ENCODE measurements at regions not wholly inside any gene's neighbourhood (a gene's known extent, or its start where the extent isn't known, plus 50 kb on each side); places are given as distances from the start of the nearest gene placed in this dataset.
"Not testable (repeated sequence)": the region's sequence is repeated elsewhere in the genome, so short reads cannot be mapped to it uniquely, and the experiment has no call there.

DNA sequence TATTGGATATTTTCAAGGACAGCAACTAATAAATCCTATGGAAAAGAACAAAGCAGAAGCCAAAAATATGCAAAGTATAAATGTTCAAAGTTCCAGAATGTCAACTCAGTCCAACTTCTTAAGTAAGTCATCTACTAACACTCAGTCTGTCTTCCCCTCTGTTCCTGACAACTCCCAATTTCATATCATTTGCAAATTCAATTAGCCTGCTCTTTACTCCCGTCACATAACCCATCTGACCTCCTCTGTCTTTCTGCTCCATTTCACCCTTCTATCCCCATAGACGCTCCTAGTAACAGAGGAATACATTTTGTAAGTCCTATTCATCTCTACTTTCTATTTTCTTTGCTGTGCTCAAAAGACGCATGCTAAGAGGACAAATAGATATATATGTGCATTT, 659.8 kb upstream of the MEF2C start:
- DNase-seq, result no peak

DNA sequence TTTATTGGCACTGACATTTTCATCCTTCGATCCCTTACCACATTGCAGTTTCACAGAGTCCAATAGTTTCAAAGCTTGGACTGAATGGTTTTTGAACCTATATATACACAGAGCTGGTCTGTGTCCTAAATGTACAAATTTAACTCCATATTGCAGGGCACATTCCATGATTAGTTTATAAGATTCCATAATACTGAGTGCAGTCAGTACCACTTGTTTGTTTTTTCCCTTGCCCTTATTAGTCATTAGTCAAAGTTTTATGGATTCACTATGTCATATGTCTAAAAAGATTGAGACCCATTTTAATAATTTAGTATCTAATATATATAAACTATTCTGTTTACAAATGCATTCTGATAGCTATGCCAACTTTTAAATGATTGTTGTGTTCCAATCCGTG, 654.8 kb upstream of the MEF2C start:
- no peak for DNase-seq

DNA sequence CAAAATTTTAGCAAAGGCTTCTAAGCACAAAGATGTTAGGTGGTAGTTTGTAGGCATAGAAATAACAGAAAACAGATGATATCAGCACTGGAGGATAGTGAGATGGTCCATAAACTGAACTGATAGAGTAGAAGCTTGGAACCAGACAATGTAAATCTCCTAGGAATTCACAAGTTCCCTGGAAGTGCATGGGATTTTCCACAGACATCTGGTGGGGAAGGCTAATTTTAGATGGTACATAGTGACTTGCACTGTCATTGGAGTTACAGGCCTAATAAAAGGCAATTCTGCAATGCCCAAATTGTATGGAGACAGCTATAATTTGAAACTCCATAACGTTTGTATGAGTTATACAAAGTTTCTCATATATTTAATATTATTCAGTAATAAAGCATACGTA, 653.0 kb upstream of the MEF2C start:
- DNase-seq, result no peak

DNA sequence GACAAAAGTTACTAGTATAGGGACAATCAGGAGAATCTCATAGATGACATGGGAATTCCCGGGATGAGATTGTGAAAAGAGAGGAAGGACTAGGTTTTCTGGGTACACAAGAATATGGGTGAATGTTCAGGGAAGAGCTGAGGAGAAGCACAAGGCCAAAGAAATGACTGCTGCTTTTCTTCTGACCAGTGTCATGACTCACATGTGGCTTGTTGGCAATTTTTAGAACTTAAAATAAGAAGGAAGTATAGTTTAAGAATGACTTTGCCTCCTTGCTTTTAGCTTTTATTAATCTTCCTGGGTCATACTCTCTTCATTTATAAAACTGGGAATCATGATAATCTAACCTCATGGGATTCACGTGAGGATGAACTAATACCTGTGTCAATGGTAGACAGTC, 652.4 kb upstream of the MEF2C start:
- DNase-seq, result peak; percentile 22

DNA sequence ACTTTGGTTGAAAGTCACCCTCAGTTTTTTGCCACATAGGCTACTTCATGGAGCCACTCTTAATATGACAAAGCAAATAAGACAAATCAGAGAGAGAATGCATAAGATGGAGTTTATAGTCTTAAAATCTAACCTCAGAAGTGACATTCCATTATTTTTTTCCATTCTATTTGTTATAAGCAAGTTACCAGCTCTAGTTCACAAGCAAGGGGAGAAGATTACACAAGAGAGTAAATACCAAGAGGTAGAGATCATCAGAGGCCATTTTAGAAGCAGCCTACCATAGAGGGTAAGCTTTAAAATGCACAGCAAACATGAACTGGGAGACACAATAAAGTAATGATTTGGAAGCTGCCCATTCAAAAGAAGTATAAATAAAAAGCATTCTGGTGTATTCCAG, 651.3 kb upstream of the MEF2C start:
- peak; percentile 43 for DNase-seq

DNA sequence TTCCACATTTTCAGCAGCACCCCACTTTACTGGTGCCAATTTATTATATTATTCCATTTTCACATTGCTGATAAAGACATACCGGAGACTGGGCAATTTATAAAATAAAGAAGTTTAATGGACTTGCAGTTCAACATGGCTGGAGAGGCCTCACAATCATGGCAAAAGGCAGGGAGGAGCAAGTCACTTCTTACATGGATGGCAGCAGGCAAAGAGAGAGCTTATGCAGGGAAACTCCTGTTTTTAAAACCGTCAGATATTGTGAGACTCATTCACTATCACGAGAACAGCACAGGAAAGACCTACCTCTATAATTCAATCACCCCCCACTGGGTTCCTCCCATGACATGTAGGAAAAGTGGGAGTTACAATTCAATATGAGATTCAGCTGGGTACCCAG, 641.8 kb upstream of the MEF2C start:
- DNase-seq, result no peak

DNA sequence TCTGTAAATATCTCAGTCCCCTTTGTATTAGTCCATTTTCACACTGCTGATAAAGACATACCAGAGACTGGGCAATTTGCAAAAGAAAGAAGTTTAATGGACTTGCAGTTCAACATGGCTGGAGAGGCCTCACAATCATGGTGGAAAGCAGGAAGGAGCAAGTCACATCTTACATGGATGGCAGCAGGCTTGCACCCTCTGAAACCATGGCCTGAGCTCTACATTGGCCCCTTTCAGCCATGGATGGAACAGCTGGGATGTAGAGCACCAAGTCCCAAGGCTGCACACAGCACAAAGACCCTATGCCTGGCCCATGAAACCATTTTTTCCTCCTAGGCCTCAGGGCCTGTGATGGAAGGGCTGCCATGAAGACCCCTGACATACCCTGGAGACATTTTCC, 640.9 kb upstream of the MEF2C start:
- not testable (repeated sequence) for DNase-seq

DNA sequence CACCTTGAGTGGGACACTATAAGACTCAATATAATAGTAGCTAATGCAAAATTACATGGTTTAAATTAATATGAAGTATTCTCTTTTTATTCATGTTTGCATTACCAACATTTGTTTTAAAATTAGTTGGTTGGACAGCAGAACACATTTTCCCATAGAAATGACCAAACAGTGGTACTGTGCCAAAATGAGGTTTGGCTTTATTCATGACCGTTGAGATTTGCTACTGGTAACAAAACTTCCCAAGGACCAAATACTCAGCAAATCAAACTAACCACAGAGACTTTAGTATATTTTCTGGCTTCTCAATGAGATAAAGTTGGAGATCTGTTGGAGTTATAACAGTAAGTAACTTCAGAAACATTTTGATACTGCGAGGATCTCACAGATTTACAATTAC, 637.8 kb upstream of the MEF2C start:
- no peak for DNase-seq

DNA sequence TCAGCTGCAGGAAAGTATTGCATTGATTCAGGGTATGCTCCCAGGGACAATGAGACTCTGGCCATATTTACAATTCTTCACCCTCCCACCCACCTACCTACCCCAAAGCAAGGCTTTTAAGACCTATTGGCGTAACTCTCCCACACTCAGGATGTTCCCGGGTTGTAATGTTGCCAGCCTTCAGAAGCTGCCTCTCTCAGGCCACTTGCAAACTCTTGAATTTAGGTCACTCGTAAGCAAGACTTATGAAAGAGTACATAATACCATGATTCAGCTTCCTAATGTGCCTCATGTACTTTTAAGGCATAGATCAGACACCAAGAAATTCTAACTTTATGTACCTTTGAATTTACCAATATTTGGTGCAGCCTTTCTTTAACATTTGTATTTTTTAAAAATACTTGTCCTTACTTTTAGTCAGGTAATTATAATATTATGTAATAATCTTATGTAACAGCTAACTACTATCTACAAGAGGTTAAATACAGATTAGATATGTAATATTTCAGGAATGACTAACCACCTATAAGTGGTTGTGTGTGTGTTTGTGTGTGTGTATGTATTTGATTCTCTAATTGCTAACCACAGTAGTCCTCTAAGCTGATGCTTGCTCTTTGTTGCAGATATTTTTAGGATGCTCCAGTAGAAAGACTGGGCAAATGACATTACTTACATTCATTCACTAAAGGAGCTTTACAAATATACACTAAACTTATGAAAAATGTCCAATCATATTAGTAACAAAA, 630.5 kb upstream of the MEF2C start:
- no peak for DNase-seq

DNA sequence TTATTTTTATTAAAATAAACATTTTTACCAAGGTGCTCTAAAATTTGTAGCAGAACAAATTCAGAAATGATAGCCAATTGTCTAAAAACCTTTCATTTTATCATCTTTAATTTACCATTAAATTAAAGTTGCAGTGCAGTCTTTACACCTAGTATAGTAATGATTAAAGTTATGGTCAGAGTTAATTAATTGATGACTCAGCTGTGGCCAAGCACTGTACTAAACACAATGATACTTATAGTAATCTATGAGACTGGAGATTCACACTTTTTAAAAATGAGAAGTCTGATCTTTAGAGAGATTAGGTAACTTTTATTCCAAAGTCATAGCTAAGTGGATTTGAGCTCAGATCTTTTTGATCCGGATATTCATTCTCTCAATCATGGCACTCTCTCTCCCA, 621.1 kb upstream of the MEF2C start:
- no peak for DNase-seq

DNA sequence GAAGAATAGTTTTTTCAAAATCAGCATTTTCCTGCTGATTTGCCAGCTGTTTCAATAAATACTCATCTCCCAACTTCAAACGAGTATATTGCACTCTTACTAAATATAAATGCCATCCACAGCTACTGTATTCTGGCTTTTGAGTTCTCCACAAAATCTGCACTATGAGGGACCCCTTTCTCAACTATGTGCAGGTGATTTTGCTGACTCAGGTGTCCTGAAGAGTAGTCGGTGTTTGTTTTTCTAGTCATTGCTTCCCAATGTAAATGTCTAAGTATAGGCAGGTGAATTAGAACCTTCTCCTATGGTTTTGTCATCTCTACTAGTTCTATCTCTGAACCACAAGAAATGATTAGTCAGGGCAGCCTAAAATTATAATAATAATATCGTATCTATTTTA, 616.8 kb upstream of the MEF2C start:
- no peak for DNase-seq

DNA sequence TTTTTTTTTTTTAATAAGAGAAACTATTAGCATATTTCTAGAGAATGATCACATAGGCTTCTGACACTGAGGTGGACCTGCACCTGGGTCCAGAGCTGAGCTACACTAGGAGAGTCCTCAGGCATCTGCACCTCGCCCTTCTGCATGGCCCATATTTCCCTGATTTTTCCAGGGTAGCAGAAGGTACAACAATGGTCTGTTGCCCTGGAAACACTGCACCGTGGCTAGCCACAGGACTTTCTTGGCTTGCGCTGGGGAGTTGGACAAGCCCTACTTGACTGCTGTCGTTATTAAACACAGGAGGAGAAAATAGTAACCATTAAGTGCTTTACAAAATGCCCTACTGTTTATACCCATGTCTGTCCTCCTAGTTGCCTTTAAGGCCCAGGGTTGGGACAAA, 615.7 kb upstream of the MEF2C start:
- DNase-seq, result no peak

DNA sequence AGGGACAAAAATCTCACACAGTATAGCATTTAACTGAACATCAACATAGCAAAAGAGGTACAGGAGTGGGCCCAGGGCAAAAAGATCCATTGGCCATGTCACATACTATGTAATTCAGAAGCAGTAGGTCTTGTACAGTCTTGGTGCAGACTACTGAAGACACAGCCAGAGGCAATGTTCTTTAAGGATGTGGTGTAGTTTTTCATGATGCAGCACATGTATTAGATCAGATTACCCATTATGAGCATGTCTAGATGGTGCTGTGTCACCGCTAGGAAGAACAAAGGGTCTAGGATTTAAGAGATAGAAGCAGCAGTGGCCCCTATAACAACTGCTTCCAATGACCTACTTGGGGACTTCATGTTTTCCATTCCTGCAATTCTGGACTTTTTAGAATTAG, 610.4 kb upstream of the MEF2C start:
- no peak for DNase-seq

DNA sequence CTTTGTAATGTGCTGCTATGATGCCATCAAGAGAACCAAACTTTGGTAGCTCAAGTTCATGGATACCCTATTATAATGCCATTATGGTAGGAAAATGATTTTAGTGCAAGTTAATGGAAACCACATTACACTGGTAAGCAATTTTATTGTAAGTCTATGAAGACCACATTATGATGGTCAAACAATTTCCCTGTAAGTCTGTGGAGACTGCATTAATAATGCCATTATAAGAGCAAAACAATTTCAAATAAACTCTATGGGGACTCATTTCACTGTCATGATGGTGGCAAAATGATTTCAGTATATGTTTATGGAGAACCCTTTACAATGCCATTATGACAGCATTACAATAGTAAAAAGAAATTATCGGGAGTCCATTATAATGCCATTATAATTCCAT, 602.0 kb upstream of the MEF2C start:
- DNase-seq, result no peak

DNA sequence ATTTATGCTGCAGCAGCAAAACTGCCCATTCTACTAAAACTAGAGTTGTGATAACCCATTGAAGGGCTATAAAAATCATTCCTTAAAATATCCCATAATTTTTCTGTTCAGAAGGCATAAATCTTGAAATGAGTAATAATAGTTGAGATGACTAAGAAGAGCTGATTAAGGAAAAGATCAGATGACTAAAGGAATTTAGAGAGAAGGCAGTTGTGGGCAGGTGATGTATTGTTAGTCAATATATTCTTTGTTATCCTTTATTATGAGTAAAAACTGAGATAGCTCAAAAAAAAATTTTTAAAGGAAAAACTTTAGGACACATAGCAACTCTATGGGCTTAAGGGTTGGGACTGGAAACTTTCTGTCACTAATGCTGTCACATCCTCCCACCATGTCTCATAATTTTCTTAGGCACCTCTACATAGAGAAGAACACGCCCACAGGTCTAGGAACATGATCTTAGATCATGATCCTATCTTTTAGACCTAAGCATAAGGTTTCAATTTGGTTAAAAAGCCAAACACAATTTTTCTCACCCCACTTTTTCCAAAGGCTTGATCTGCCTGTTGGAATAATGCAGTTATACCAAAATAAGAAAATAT, 597.5 kb upstream of the MEF2C start:
- DNase-seq, result no peak

DNA sequence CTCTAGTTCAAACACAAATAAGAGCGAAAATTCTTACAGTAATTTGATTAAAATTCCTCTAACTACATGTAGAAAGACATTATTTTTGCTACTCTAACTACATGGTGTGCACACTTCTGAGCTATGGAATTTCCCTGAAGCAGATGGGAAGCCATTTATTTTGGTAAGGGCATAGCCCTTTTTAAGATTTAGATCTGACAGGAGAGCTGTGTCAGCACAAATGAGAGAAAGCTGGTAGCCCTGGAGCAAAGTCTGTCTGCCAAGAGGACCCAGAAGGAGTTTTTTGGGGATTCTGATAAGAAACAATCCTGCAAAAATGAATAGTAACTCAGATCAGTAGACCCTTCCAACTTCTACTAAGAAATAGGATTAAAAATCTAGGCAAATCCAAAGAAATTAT, 595.9 kb upstream of the MEF2C start:
- no peak for DNase-seq

DNA sequence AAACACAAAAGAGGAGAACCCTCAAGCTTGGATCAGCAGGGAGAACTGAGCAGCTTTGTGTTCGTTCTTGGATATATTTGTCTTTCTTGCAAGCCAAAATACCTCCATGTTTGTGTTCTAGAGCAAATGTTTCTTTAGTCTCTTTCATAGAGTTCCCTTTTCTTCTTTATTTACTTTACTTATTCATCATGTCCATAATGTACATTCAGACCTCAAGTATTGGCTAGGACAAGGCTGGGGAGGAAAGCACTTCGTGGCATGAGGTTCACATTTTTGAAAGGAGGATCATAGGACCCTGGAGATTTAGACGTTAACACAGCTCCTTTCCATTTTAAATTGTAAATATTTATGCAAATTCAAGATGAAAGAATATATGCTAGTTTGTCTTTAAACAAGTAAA, 590.2 kb upstream of the MEF2C start:
- peak; percentile 88 for DNase-seq

DNA sequence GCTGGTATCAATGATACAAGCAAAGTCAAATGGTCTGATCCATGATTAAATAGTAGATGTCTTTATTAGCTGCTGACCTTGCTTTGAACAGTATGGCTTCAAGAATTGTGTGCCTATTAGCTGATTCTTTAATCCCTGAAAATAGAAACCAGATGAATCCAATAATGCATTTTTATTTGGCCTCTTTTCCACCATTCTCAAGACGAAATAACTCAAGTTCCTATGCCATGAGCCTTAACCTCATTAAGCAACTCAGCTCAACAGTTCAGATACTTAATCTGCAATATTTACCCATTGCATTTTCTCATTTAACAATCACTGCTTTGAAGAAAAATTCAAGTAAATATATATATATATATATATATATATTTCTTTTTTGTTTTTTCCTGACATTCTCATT, 588.6 kb upstream of the MEF2C start:
- peak; percentile 88 for DNase-seq

DNA sequence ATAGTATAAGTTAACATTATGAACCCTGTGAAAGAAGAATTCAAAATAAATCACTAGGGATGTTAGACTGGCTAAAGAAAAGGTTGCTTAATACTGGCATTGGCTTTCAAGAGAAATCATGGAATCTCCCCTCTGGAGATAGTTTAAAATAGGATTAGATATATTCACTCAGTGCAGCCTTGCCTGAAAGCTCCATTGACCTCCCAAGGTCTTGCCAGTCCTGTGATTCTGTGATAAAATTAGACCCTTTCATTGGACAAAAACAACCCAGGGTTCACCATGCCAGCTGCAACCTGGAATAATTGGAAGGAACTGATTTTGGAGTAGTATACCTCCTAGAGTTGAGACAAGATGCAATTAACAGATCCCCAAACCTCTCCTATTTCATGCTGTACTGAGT, 588.1 kb upstream of the MEF2C start:
- DNase-seq, result no peak

DNA sequence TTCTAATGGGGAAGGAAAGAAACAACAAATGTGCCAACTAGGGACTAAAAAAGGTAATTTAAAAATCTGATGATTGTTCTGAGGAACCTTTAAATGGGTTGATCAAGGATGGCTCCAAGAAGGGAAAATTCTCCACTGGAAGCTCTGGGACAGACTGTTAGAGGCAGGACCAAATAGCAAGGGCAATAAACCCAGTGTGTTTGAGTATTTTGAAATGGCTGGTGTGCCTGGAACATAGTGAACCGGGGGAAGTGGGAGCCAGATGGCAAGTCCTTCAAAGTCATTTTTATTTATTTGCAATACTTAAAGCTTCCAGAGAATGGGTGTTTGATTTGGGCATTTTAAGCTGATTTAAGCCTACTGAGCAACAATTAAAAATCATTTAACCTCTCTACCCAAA, 587.7 kb upstream of the MEF2C start:
- DNase-seq, result no peak

DNA sequence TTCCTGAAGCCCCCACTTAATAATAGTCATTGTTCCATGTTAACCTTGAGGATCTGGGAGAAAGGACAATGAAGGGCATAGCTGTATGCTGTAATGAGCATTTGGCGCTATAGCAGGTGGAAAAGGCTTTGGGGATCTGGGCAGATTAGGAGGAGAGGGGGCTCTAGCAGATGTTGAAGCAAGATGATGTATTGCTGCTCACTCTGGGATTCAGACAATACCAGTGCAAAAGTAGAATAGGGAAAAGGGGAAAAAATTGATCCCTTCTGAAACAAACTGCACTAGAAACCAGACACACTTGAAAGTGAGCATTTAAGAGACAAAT, 575.3 kb upstream of the MEF2C start:
- DNase-seq, result no peak

DNA sequence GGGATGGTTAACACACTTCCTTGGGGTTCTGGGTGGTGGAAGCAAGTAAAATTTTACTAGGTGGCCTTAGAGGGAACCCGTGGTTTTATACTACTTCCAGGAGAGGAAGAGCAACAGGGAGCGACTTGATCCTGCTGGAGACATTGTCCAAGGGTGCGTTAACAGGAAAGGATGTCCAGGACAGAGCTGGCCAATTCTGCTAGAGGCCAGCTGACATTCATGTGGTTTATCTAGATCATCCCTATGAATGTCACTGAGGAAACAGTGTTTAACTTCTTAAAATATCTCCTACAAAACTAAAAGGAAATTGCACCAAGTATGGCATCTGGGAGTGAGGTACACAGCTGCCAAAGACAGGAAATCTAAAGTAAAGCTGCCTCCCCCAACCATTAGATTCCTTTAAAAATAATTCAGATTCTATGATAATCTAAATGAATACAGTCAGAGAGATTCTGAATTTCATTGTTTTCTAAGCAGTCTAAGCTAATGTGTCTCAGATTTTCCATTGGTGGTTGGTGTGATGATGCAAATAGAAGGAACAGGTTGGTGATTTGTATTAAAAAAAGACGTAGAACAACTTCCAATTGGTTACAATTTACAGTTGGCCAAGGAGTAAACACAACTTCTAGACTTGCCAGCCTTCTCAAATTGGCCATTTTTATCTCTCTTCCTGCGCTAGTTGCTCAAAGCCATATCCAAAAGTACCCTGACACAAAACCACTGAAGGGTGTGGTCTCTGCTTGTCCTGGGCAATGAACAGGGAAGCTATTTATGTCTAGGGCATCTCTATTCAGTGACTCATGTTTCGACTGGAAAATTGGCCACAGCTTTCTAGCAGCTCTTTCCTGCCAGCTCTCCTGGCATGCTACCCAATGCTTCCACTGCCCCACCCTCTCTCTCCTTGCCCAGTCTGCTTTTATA, 574.7 kb upstream of the MEF2C start:
- DNase-seq, result peak; percentile 69

DNA sequence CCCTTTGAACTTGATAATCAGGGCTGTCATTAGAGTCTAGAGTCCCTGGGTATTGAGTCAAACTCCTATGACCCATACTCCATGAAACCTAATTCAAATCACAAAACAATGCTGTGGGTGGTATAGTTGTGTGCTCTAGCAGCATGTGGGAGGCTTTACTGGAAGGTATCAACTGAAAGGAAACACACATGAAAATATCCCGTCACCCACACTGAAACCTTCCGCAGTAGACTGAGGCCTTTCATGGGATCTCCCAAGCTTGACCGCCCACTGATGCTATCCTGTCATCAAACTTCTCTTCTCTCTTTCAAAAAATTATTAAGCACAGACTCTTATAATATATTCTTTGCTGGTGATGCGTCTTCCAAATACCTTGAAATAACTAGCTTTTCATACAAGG, 569.1 kb upstream of the MEF2C start:
- DNase-seq, result no peak

DNA sequence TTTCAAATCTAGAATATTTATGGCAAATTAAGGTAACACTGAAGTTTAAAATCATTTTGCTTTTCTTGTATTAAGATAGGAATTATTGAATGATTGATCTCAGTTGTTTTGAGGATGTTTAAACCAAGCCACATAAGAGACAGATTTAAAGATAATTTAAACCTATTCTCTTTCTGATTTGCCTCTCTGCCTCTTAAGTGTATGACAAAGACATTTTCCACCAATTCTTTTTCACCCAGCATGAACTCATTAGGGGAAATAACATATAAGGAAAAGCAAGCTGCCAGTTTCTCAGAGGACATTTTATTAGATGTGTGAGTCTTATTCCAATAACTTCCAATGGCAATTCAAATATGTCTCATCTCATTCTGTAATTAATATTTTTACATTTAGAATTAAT, 568.3 kb upstream of the MEF2C start:
- no peak for DNase-seq
